H1 (cell line): ENCODE measurements at regions not wholly inside any gene's neighbourhood (a gene's known extent, or its start where the extent isn't known, plus 50 kb on each side); places are given as distances from the start of the nearest gene placed in this dataset.

Experiments
- CTCF ChIA-PET: fragments of 300-600 bp; sonication (Branson Sonifier 250); formaldehyde crosslinking; loops from one replicate; lab custom pipeline; 2021; ENCODE audit not compliant: partially characterized antibody; lab: Charles Lee
- POLR2A ChIA-PET: fragments of 300-600 bp; sonication (Branson Sonifier 250); formaldehyde crosslinking; loops from one replicate; lab custom pipeline; 2021; ENCODE audit warnings: inconsistent platforms; ENCODE audit not compliant: partially characterized antibody; lab: Charles Lee
- DNase-seq, 2 experiments: peaks; one replicate each; pipeline versions ENCODE4 v3.0.0 to v3.0.0-alpha.2; 2010 to 2022; ENCODE audit warnings: low spot score in 2 of 2, low read depth in 1 of 2, mixed read lengths in 1 of 2
- FAIRE-seq: peaks from 2 replicates; lab custom pipeline; 2011; peaks lifted over from hg19 to GRCh38; lab: Jason Lieb, UNC
- H2AFZ ChIP-seq: 2 replicates; pipeline ENCODE4 v1.8.1; 2012; ENCODE audit warnings: low read length, inconsistent platforms
- H2AK5ac ChIP-seq: 2 replicates; pipeline ENCODE4 v1.6.1; 2013; ENCODE audit warnings: low read depth, low read length
- H2BK120ac ChIP-seq: replicated peaks from 2 replicates; pipeline ENCODE3; 2013; ENCODE audit warnings: low read depth, low read length, inconsistent platforms
- H2BK12ac ChIP-seq: 2 replicates; pipeline ENCODE4 v1.6.1; 2013; ENCODE audit warnings: low read depth, low read length
- H2BK15ac ChIP-seq: 2 replicates; pipeline ENCODE4 v1.6.1; 2013; ENCODE audit warnings: low read length
- H2BK20ac ChIP-seq: 2 replicates; pipeline ENCODE4 v1.6.1; 2013; ENCODE audit warnings: low read length
- H2BK5ac ChIP-seq: 2 replicates; pipeline ENCODE4 v1.6.1; 2013; ENCODE audit warnings: low read depth, low read length
- H3K14ac ChIP-seq: 2 replicates; pipeline ENCODE4 v1.6.1; 2013; ENCODE audit warnings: inconsistent platforms; ENCODE audit not compliant: insufficient read length
- H3K18ac ChIP-seq: 2 replicates; pipeline ENCODE4 v1.6.1; 2013; ENCODE audit warnings: low read length; ENCODE audit errors: extremely low read depth
- H3K23ac ChIP-seq: 2 replicates; pipeline ENCODE4 v1.6.1; 2013; ENCODE audit warnings: inconsistent platforms; ENCODE audit not compliant: insufficient read length
- H3K23me2 ChIP-seq: 2 replicates; pipeline ENCODE4 v1.6.1; 2013; ENCODE audit warnings: low read depth, low read length
- H3K27ac ChIP-seq: 2 replicates; pipeline ENCODE4 v1.6.1; 2011; ENCODE audit warnings: low read depth, low read length, inconsistent platforms
- H3K27me3 ChIP-seq, 4 experiments: replicated peaks in 1 of 4; 1 replicate in 1 of 4; 2 replicates in 3 of 4; pipeline versions ENCODE4 v1.6.1 to v1.8.1; 2011 to 2013; ENCODE audit warnings: low read length in 3 of 4, mild to moderate bottlenecking in 3 of 4, inconsistent platforms in 2 of 4, mixed read lengths in 2 of 4, moderate library complexity in 1 of 4; ENCODE audit not compliant: control insufficient read depth in 3 of 4, insufficient read depth in 3 of 4; ENCODE audit errors: extremely low read depth in 1 of 4
- H3K36me3 ChIP-seq, 4 experiments: 2 replicates each; pipeline versions ENCODE4 v1.6.1 to v1.8.1; 2011 to 2013; ENCODE audit warnings: mild to moderate bottlenecking in 4 of 4, low read length in 3 of 4, moderate library complexity in 2 of 4, control low read depth in 1 of 4, inconsistent platforms in 1 of 4; ENCODE audit not compliant: insufficient read depth in 4 of 4, control insufficient read depth in 2 of 4
- H3K4ac ChIP-seq: replicated peaks from 2 replicates; pipeline ENCODE3; 2013; ENCODE audit warnings: low read length, low read depth, mixed read lengths, inconsistent platforms; ENCODE audit not compliant: insufficient read length
- H3K4me1 ChIP-seq, 4 experiments: replicated peaks in 1 of 4; 1 replicate in 1 of 4; 2 replicates in 3 of 4; pipeline versions ENCODE4 v1.6.1 to v1.8.1; 2011 to 2013; ENCODE audit warnings: low read length in 3 of 4, inconsistent platforms in 2 of 4, mixed read lengths in 1 of 4; ENCODE audit not compliant: insufficient read depth in 4 of 4, control insufficient read depth in 3 of 4
- H3K4me2 ChIP-seq, 2 experiments: 2 replicates each; pipeline versions ENCODE4 v1.6.1 to v1.8.1; 2011 to 2013; ENCODE audit warnings: low read depth in 2 of 2, low read length in 2 of 2, control low read depth in 1 of 2, inconsistent platforms in 1 of 2, mild to moderate bottlenecking in 1 of 2; ENCODE audit not compliant: insufficient read depth in 1 of 2
- H3K4me3 ChIP-seq, 4 experiments: fragments of 200-600, 300-600 bp in 1 of 4; sonication (generic), shearing (Covaris generic), sonication (Bioruptor Twin) in 1 of 4; 2 replicates each; pipeline versions ENCODE4 v1.5.1 to v1.8.1; 2011 to 2016; ENCODE audit warnings: low read length in 4 of 4, low read depth in 3 of 4, control low read depth in 2 of 4, inconsistent platforms in 2 of 4, mild to moderate bottlenecking in 2 of 4, mixed read lengths in 1 of 4, moderate library complexity in 1 of 4; ENCODE audit not compliant: insufficient read depth in 2 of 4; ENCODE audit errors: extremely low read depth in 1 of 4
- H3K56ac ChIP-seq: replicated peaks from 2 replicates; pipeline ENCODE3; 2013; ENCODE audit warnings: low read depth, mild to moderate bottlenecking, mixed read lengths, low read length, inconsistent platforms; ENCODE audit not compliant: insufficient read length
- H3K79me1 ChIP-seq: 2 replicates; pipeline ENCODE4 v1.6.1; 2013; ENCODE audit warnings: low read depth, low read length, control low read depth
- H3K79me2 ChIP-seq, 2 experiments: 2 replicates each; pipeline versions ENCODE4 v1.6.1 to v1.8.1; 2012 to 2013; ENCODE audit warnings: low read length in 2 of 2, mild to moderate bottlenecking in 2 of 2, inconsistent platforms in 1 of 2; ENCODE audit not compliant: insufficient read depth in 2 of 2, control insufficient read depth in 1 of 2
- H3K9ac ChIP-seq, 4 experiments: replicated peaks in 1 of 4; 1 replicate in 1 of 4; 2 replicates in 3 of 4; pipeline versions ENCODE4 v1.6.1 to v1.8.1; 2011 to 2013; ENCODE audit warnings: low read depth in 3 of 4, low read length in 3 of 4, control low read depth in 2 of 4, mild to moderate bottlenecking in 2 of 4, moderate library complexity in 2 of 4, inconsistent platforms in 1 of 4; ENCODE audit errors: extremely low read depth in 1 of 4
- H3K9me3 ChIP-seq, 2 experiments: 2 replicates each; pipeline versions ENCODE4 v1.6.1 to v1.8.1; 2012 to 2013; ENCODE audit warnings: mild to moderate bottlenecking in 2 of 2, moderate library complexity in 2 of 2, control low read depth in 1 of 2, inconsistent platforms in 1 of 2, low read depth in 1 of 2, low read length in 1 of 2, mixed read lengths in 1 of 2; ENCODE audit not compliant: insufficient read depth in 2 of 2
- H4K20me1 ChIP-seq, 2 experiments: replicated peaks in 1 of 2; 2 replicates each; pipeline versions ENCODE3 to v1.8.1; 2011 to 2013; ENCODE audit warnings: inconsistent platforms in 2 of 2, low read length in 2 of 2, mild to moderate bottlenecking in 1 of 2; ENCODE audit not compliant: insufficient read depth in 2 of 2, control insufficient read depth in 1 of 2
- H4K5ac ChIP-seq: 2 replicates; pipeline ENCODE4 v1.6.1; 2013; ENCODE audit warnings: low read length, low read depth, mixed read lengths, inconsistent platforms; ENCODE audit not compliant: insufficient read length
- H4K8ac ChIP-seq: 2 replicates; pipeline ENCODE4 v1.8.0; 2013; ENCODE audit warnings: mild to moderate bottlenecking, moderate library complexity, low read length, inconsistent platforms; ENCODE audit not compliant: insufficient read depth; ENCODE audit errors: extremely low read depth
- H4K91ac ChIP-seq: replicated peaks from 2 replicates; pipeline ENCODE3; 2013; ENCODE audit warnings: low read length, mixed read lengths, inconsistent platforms; ENCODE audit not compliant: insufficient read length
- CTCF ChIP-seq, 3 experiments: IDR thresholded peaks; 1 replicate in 2 of 3; 2 replicates in 1 of 3; pipeline versions ENCODE4 v1.5.1 to v1.6.1; 2011; ENCODE audit warnings: low read length in 3 of 3, mild to moderate bottlenecking in 3 of 3, inconsistent platforms in 2 of 3, low read depth in 1 of 3, moderate library complexity in 1 of 3; ENCODE audit not compliant: insufficient read depth in 1 of 3; ENCODE audit errors: control extremely low read depth in 1 of 3
- EZH2 ChIP-seq: fragments of 200-600 bp; sonication (generic); IDR thresholded peaks from 2 replicates; pipeline ENCODE4 v1.7.1; 2012; ENCODE audit warnings: low read depth, mild to moderate bottlenecking, moderate library complexity, low read length, inconsistent platforms; ENCODE audit not compliant: severe bottlenecking
- JUND ChIP-seq: IDR thresholded peaks from 2 replicates; pipeline ENCODE4 v1.6.1; 2011; ENCODE audit warnings: mild to moderate bottlenecking, improper control_type of control experiment, low read length
- NANOG ChIP-seq: IDR thresholded peaks from 2 replicates; pipeline ENCODE4 v1.6.1; 2011; ENCODE audit warnings: low read length, low read depth, mild to moderate bottlenecking, inconsistent platforms; ENCODE audit not compliant: insufficient read depth, poor library complexity, severe bottlenecking
- SIX5 ChIP-seq: IDR thresholded peaks from 2 replicates; pipeline ENCODE4 v1.6.1; 2011; ENCODE audit warnings: mild to moderate bottlenecking, low read depth, low read length
- TCF12 ChIP-seq: IDR thresholded peaks from 2 replicates; pipeline ENCODE4 v1.6.1; 2011; ENCODE audit warnings: low read depth, mild to moderate bottlenecking, low read length
- ZNF274 ChIP-seq: IDR thresholded peaks from 2 replicates; pipeline ENCODE4 v1.7.0; 2012; ENCODE audit warnings: low read length, borderline replicate concordance; ENCODE audit errors: extremely low read depth
- WGBS, 2 experiments: shearing (Covaris generic) in 1 of 2; methylation state at CpG; one replicate each; pipeline versions ENCODE4 v1.1.6 to v1.1.7; 2013 to 2015; ENCODE audit warnings: low lambda C conversion rate in 2 of 2, mixed read lengths in 2 of 2, inconsistent platforms in 1 of 2, low coverage in 1 of 2, missing lambda C conversion rate in 1 of 2; ENCODE audit not compliant: insufficient replicate concordance in 2 of 2, insufficient coverage in 1 of 2, insufficient read length in 1 of 2; ENCODE audit errors: extremely low coverage in 1 of 2, missing lambda C conversion rate in 1 of 2; 5-methylcytosine and 5-hydroxymethylcytosine counted together

GRCh38 chr16:22710326-22710725 is 103.6 kb upstream of the HS3ST2 start:
- FAIRE-seq (no peak), DNase-seq (no peak)
- Histone ChIP-seq H2BK12ac (no peak overlapping the region), H4K8ac (no peak overlapping the region), H2AFZ (no peak overlapping the region), H3K4me1 (no peaks in the 10 kb centered on the region), H3K23me2 (no peaks in the 10 kb centered on the region), H3K9me3 (peaks cover 0 to 10% of the 10 kb centered on the region in 2 experiments; a peak in 1 of 4 replicates), H3K27me3 (no peaks in the 10 kb centered on the region), H4K20me1 (no peaks in the 10 kb centered on the region), H4K5ac (no peak overlapping the region), H2BK15ac (no peak overlapping the region), H2BK5ac (no peak overlapping the region), H3K79me2 (no peaks in the 10 kb centered on the region), H3K27ac (no peak overlapping the region), H3K18ac (no peak overlapping the region), H3K14ac (no peak overlapping the region), H3K4me2 (no peak overlapping the region), H3K36me3 (no peaks in the 10 kb centered on the region), H3K4ac (no peak overlapping the region), H3K23ac (no peak overlapping the region), H3K4me3 (no peak overlapping the region), H2AK5ac (no peak overlapping the region), H3K9ac (no peak overlapping the region), H3K56ac (no peak overlapping the region), H3K79me1 (no peaks in the 10 kb centered on the region), H2BK20ac (no peak overlapping the region), H2BK120ac (no peak overlapping the region), H4K91ac (no peak overlapping the region)
- WGBS, 2 experiments, result 100% methylated on average over 1 of the region's 1 CpG; no CpG with 5 or more reads in 1 of the 2 experiments
- ChIA-PET CTCF (no interaction called here), POLR2A (no interaction called here)
- TF ChIP-seq JUND (no peak), EZH2 (no peak), ZNF274 (no peak), TCF12 (no peak), NANOG (no peak), SIX5 (no peak), CTCF (IDR thresholded peaks at IDR 0.05; ENCODE audit: control extremely low read depth in 1 of 3, insufficient read depth in 1 of 3, low read depth in 1 of 3, low read length in 3 of 3) (no peak)
